ENCODE measurements at regions not wholly inside any gene's neighbourhood (a gene's known extent, or its start where the extent isn't known, plus 50 kb on each side); places are given as distances from the start of the nearest gene placed in this dataset.

DNA sequence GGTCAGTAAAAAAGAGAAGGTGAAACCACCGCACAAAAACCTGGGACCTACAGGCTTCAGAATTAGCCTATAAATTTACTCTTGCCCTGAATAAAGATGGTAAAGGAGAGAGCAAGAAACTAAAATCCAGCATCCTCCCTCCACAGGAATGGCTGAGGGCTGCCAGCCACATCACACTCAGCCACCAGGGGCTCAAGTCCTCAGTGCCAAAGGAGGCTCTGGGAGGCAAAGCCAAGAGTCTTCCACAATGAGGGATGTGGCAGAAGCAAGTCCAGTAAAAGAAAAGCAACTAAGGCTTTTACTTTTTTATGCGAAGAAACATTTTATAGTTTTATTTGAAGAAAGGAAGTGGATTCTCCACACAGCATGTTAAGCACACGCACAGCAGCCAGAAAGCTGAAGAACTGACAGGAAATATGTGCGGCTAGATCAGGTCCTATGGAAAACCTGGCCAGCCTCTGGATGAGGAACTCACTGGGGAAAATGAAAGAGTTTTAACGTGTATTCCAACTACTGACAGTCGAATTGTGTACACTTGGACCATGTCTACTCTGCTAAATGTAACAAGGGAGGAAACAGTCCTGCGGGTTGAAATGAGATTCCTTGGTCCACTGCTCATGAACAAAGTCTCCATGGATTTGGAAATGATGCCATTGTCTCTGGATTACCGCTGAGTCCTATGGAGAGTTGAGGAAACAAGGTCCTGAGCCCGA lies 219.4 kb upstream of the SSTR4 start:
- intact Hi-C loops (cut with micrococcal nuclease), result no loop called here
- FAIRE-seq, result peak; percentile 19

More for the DNA sequence above, 219.4 kb upstream of the SSTR4 start:
- Histone ChIP-seq H3K27me3 (ENCODE audit: control insufficient read depth in 2 of 2, insufficient read depth in 2 of 2, low read length in 2 of 2) (peaks cover 0 to 11% of the 10 kb centered on the region in 2 experiments; a peak in 3 of 5 replicates), H3K4me3 (no peak overlapping the region), H4K20me1 (replicated peaks; ENCODE audit: control insufficient read depth, insufficient read depth, low read length) (no peaks in the 10 kb centered on the region), H3K9me1 (ENCODE audit: control insufficient read depth, insufficient read depth, low read length) (no peaks in the 10 kb centered on the region), H3K4me2 (ENCODE audit: insufficient read depth, low read length) (peak overlapping the region; percentile 21; the same call in 1 of the 2 replicates), H3K79me2 (ENCODE audit: control insufficient read depth, insufficient read depth, low read length) (no peaks in the 10 kb centered on the region), H3K36me3 (ENCODE audit: control insufficient read depth, insufficient read depth, low read length) (no peaks in the 10 kb centered on the region), H3K9me3 (replicated peaks; ENCODE audit: control insufficient read depth, insufficient read depth, low read depth, low read length) (no peaks in the 10 kb centered on the region), H3K9ac (ENCODE audit: insufficient read depth in 1 of 2, low read depth in 2 of 2, low read length in 2 of 2) (no peak overlapping the region), H3K4me1 (replicated peaks in 1 of 2; ENCODE audit: control insufficient read depth in 2 of 2, insufficient read depth in 2 of 2, low read length in 2 of 2) (no peaks in the 10 kb centered on the region), H3K27ac (ENCODE audit: extremely low read depth, low read depth, low read length) (no peak overlapping the region), H2AFZ (ENCODE audit: low read depth, low read length) (no peak overlapping the region)
- TF ChIP-seq, protein P1, sequence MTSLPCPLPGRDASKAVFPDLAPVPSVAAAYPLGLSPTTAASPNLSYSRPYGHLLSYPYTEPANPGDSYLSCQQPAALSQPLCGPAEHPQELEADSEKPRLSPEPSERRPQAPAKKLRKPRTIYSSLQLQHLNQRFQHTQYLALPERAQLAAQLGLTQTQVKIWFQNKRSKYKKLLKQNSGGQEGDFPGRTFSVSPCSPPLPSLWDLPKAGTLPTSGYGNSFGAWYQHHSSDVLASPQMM (CRISPR knock-in tag; IDR thresholded peaks at IDR 0.05), result no peak
- TF ChIP-seq MAZ (CRISPR knock-in tag; conservative IDR thresholded peaks at IDR 0.05 in 1 of 2, IDR thresholded peaks at IDR 0.05 in 1 of 2), result no peak
- TF ChIP-seq IFI16 (CRISPR knock-in tag; IDR thresholded peaks at IDR 0.05), result no peak
- TF ChIP-seq, protein P2, sequence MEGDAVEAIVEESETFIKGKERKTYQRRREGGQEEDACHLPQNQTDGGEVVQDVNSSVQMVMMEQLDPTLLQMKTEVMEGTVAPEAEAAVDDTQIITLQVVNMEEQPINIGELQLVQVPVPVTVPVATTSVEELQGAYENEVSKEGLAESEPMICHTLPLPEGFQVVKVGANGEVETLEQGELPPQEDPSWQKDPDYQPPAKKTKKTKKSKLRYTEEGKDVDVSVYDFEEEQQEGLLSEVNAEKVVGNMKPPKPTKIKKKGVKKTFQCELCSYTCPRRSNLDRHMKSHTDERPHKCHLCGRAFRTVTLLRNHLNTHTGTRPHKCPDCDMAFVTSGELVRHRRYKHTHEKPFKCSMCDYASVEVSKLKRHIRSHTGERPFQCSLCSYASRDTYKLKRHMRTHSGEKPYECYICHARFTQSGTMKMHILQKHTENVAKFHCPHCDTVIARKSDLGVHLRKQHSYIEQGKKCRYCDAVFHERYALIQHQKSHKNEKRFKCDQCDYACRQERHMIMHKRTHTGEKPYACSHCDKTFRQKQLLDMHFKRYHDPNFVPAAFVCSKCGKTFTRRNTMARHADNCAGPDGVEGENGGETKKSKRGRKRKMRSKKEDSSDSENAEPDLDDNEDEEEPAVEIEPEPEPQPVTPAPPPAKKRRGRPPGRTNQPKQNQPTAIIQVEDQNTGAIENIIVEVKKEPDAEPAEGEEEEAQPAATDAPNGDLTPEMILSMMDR (IDR thresholded peaks at IDR 0.05 in 2 of 3, conservative IDR thresholded peaks at IDR 0.05 in 1 of 3; ENCODE audit: insufficient read depth in 2 of 3, low read depth in 1 of 3, low read length in 3 of 3), result peak; percentile 17 to 24 (median 18); a peak in 2 of 6 replicates
- 8% methylated on average over 9 of the region's 9 CpGs for WGBS (ENCODE audit: insufficient coverage, low coverage, missing lambda C conversion rate)
- in situ Hi-C loops (cut with MboI), result no loop called here
- ATAC-seq (peak; percentile 55; the same call in 1 of the 3 replicates), DNase-seq (ENCODE audit: extremely low read depth in 1 of 4, low spot score in 3 of 4) (no peak)
- ChIA-PET CTCF (ENCODE audit: low intra/inter-chr PET ratio) (interaction anchor here (0.6 to 0.9 kb wide), 2 partner anchors 114 to 430 kb away, joined by 3 to 4 read pairs; no protein-coding TSS in a partner anchor), POLR2A (no interaction called here)
- BruUV-seq (replicated peaks), result no TSS peak

Measured in K562 (cell line).